Trophoblast cell (in vitro differentiated cells and primary cell): ENCODE measurements at regions not wholly inside any gene's neighbourhood (a gene's known extent, or its start where the extent isn't known, plus 50 kb on each side); places are given as distances from the start of the nearest gene placed in this dataset.
A peak's percentile ranks its signal among the peaks of the same experiment; 100 is the strongest.

ENCODE experiments used
- DNase-seq, 2 donors: peaks; one replicate each; pipeline ENCODE4 v3.0.0-alpha.2; 2016
- H2AFZ ChIP-seq: 2 replicates; pipeline ENCODE4 v1.6.1; 2013; ENCODE audit warnings: low read length, moderate library complexity, mild to moderate bottlenecking; ENCODE audit not compliant: insufficient read depth, poor library complexity
- H2AK5ac ChIP-seq: 2 replicates; pipeline ENCODE4 v1.6.1; 2013; ENCODE audit warnings: mild to moderate bottlenecking, low read length
- H2BK120ac ChIP-seq: 2 replicates; pipeline ENCODE4 v1.6.1; 2013; ENCODE audit warnings: low read length, mild to moderate bottlenecking, moderate library complexity; ENCODE audit not compliant: insufficient read depth, poor library complexity
- H2BK12ac ChIP-seq: 2 replicates; pipeline ENCODE4 v1.6.1; 2013; ENCODE audit warnings: mild to moderate bottlenecking, low read length, moderate library complexity
- H2BK5ac ChIP-seq: 2 replicates; pipeline ENCODE4 v1.6.1; 2013; ENCODE audit warnings: low read length, low read depth, moderate library complexity, mild to moderate bottlenecking; ENCODE audit not compliant: poor library complexity
- H3K14ac ChIP-seq: 2 replicates; pipeline ENCODE4 v1.6.1; 2013; ENCODE audit warnings: mild to moderate bottlenecking, low read length
- H3K18ac ChIP-seq: 2 replicates; pipeline ENCODE4 v1.6.1; 2013; ENCODE audit warnings: mild to moderate bottlenecking, low read length
- H3K23ac ChIP-seq: 2 replicates; pipeline ENCODE4 v1.6.1; 2013; ENCODE audit warnings: low read length
- H3K27ac ChIP-seq: 2 replicates; pipeline ENCODE4 v1.5.1; 2013; ENCODE audit warnings: low read depth, mild to moderate bottlenecking, inconsistent platforms, low read length, moderate library complexity
- H3K27me3 ChIP-seq: 2 replicates; pipeline ENCODE4 v1.6.1; 2013; ENCODE audit warnings: inconsistent platforms, mild to moderate bottlenecking, low read length, moderate library complexity; ENCODE audit not compliant: insufficient read depth
- H3K36me3 ChIP-seq, 2 experiments: 1 replicate in 1 of 2; 2 replicates in 1 of 2; pipeline ENCODE4 v1.6.1; 2013; ENCODE audit warnings: low read length in 2 of 2, mild to moderate bottlenecking in 2 of 2, moderate library complexity in 1 of 2; ENCODE audit not compliant: insufficient read depth in 2 of 2, control insufficient read depth in 1 of 2
- H3K4ac ChIP-seq: 2 replicates; pipeline ENCODE4 v1.6.1; 2013; ENCODE audit warnings: low read depth, mild to moderate bottlenecking, low read length, moderate library complexity
- H3K4me1 ChIP-seq, 2 experiments: 1 replicate in 1 of 2; 2 replicates in 1 of 2; pipeline ENCODE4 v1.6.1; 2013; ENCODE audit warnings: low read length in 2 of 2, mild to moderate bottlenecking in 2 of 2, moderate library complexity in 1 of 2; ENCODE audit not compliant: insufficient read depth in 2 of 2, control insufficient read depth in 1 of 2
- H3K4me2 ChIP-seq: 2 replicates; pipeline ENCODE4 v1.6.1; 2013; ENCODE audit warnings: inconsistent platforms, mild to moderate bottlenecking, low read length, moderate library complexity
- H3K4me3 ChIP-seq: 2 replicates; pipeline ENCODE4 v1.5.1; 2013; ENCODE audit warnings: mild to moderate bottlenecking, low read depth, low read length, inconsistent platforms
- H3K79me1 ChIP-seq: one replicate; pipeline ENCODE4 v1.6.1; 2013; ENCODE audit warnings: low read length
- H3K79me2 ChIP-seq: 2 replicates; pipeline ENCODE4 v1.6.1; 2013; ENCODE audit warnings: low read length, mild to moderate bottlenecking; ENCODE audit not compliant: control insufficient read depth, insufficient read depth, poor library complexity
- H3K9ac ChIP-seq: 2 replicates; pipeline ENCODE4 v1.6.1; 2013; ENCODE audit warnings: mild to moderate bottlenecking, low read length
- H3K9me3 ChIP-seq: 2 replicates; pipeline ENCODE4 v1.6.1; 2013; ENCODE audit warnings: low read depth, mild to moderate bottlenecking, control low read depth, inconsistent platforms, low read length; ENCODE audit not compliant: insufficient read depth
- H4K12ac ChIP-seq: 2 replicates; pipeline ENCODE4 v1.6.1; 2013; ENCODE audit warnings: low read depth, mild to moderate bottlenecking, low read length, moderate library complexity
- H4K8ac ChIP-seq: 2 replicates; pipeline ENCODE4 v1.6.1; 2013; ENCODE audit warnings: low read depth, mild to moderate bottlenecking, low read length, moderate library complexity
- H4K91ac ChIP-seq: one replicate; pipeline ENCODE4 v1.6.1; 2013; ENCODE audit warnings: low read depth, mild to moderate bottlenecking, low read length, moderate library complexity
- WGBS: extraction: QIAGEN DNeasy Blood & Tissue Kit; methylation state at CpG from one replicate; pipeline ENCODE4 v1.1.7; 2013; ENCODE audit warnings: missing lambda C conversion rate; ENCODE audit not compliant: insufficient read length, insufficient coverage; ENCODE audit errors: extremely low coverage; 5-methylcytosine and 5-hydroxymethylcytosine counted together

- no peak overlapping the region for H4K12ac ChIP-seq
- H2BK120ac ChIP-seq: no peak overlapping the region
- H2BK5ac ChIP-seq: no peak overlapping the region
- peak overlapping the region; percentile 28 for H2BK12ac ChIP-seq
- H3K18ac ChIP-seq: no peak overlapping the region
- DNase-seq: peak in 1 of 2 donors; percentile 32
- no peak overlapping the region for H3K23ac ChIP-seq
- no CpG with 5 or more reads among the region's 1 CpG for WGBS
- H4K8ac ChIP-seq: no peak overlapping the region
- H3K9ac ChIP-seq: no peak overlapping the region
- peak overlapping the region; percentile 15 for H3K27ac ChIP-seq
- no peak overlapping the region for H3K4me3 ChIP-seq
- H3K36me3 ChIP-seq: no peaks in the 10 kb centered on the region
- no peak overlapping the region for H2AK5ac ChIP-seq
- no peaks in the 10 kb centered on the region for H3K79me2 ChIP-seq
- H3K79me1 ChIP-seq: no peaks in the 10 kb centered on the region
- H3K4me2 ChIP-seq: no peak overlapping the region
- H3K9me3 ChIP-seq: no peaks in the 10 kb centered on the region
- H3K4me1 ChIP-seq: peaks cover 0 to 5% of the 10 kb centered on the region in 2 experiments
- no peak overlapping the region for H3K4ac ChIP-seq
- H3K14ac ChIP-seq: no peak overlapping the region
- no peaks in the 10 kb centered on the region for H3K27me3 ChIP-seq
- H4K91ac ChIP-seq: no peak overlapping the region
- H2AFZ ChIP-seq: no peak overlapping the region
Observed at GRCh38 chr13:47845981-47846380, 155.1 kb downstream of the SUCLA2 start.

- Histone ChIP-seq H4K8ac (no peak overlapping the region), H2BK5ac (no peak overlapping the region)
Observed at GRCh38 chr13:47843005-47843404, 158.1 kb downstream of the SUCLA2 start.

GRCh38 chr13:47841151-47841550, 159.9 kb downstream of the SUCLA2 start:
- H3K9ac ChIP-seq: no peak overlapping the region
- WGBS: no CpG with 5 or more reads among the region's 4 CpGs

More at GRCh38 chr13:47843005-47843404, 158.1 kb downstream of the SUCLA2 start:
- H3K18ac ChIP-seq: no peak overlapping the region
- no peak overlapping the region for H3K14ac ChIP-seq
- H2AFZ ChIP-seq: no peak overlapping the region
- no peak overlapping the region for H3K4me3 ChIP-seq
- H2AK5ac ChIP-seq: no peak overlapping the region
- no peaks in the 10 kb centered on the region for H3K79me2 ChIP-seq
- H3K27ac ChIP-seq: no peak overlapping the region
- H2BK120ac ChIP-seq: no peak overlapping the region
- H3K9me3 ChIP-seq: no peaks in the 10 kb centered on the region
- H3K79me1 ChIP-seq: no peaks in the 10 kb centered on the region
- H4K12ac ChIP-seq: no peak overlapping the region
- H3K4me2 ChIP-seq: no peak overlapping the region
- no peak overlapping the region for H3K4ac ChIP-seq
- WGBS: no CpG with 5 or more reads among the region's 4 CpGs
- H3K9ac ChIP-seq: no peak overlapping the region
- H2BK12ac ChIP-seq: no peak overlapping the region
- no peak overlapping the region for H3K23ac ChIP-seq
- H3K4me1 ChIP-seq: peaks cover 1 to 6% of the 10 kb centered on the region in 2 experiments
- no peaks in the 10 kb centered on the region for H3K36me3 ChIP-seq
- no peak for DNase-seq
- no peak overlapping the region for H4K91ac ChIP-seq
- no peaks in the 10 kb centered on the region for H3K27me3 ChIP-seq

GRCh38 chr13:47837906-47838305, 163.2 kb downstream of the SUCLA2 start:
- H3K18ac ChIP-seq: no peak overlapping the region
- no peak overlapping the region for H3K14ac ChIP-seq
- H3K9me3 ChIP-seq: no peaks in the 10 kb centered on the region
- no peak overlapping the region for H3K9ac ChIP-seq
- no peaks in the 10 kb centered on the region for H3K36me3 ChIP-seq
- no peaks in the 10 kb centered on the region for H3K79me1 ChIP-seq
- H2BK120ac ChIP-seq: no peak overlapping the region
- H3K4me1 ChIP-seq: peaks cover 4% of the 10 kb centered on the region in 2 experiments
- H2AK5ac ChIP-seq: no peak overlapping the region
- no peak overlapping the region for H4K8ac ChIP-seq
- H2BK5ac ChIP-seq: no peak overlapping the region
- no peak overlapping the region for H4K12ac ChIP-seq
- H3K23ac ChIP-seq: no peak overlapping the region
- DNase-seq: peak in 1 of 2 donors; percentile 46
- H3K4ac ChIP-seq: no peak overlapping the region
- no peaks in the 10 kb centered on the region for H3K27me3 ChIP-seq
- H2AFZ ChIP-seq: no peak overlapping the region
- no peak overlapping the region for H3K4me2 ChIP-seq
- no peak overlapping the region for H3K27ac ChIP-seq
- no peaks in the 10 kb centered on the region for H3K79me2 ChIP-seq
- H2BK12ac ChIP-seq: no peak overlapping the region
- no peak overlapping the region for H4K91ac ChIP-seq
- no CpG with 5 or more reads among the region's 4 CpGs for WGBS
- H3K4me3 ChIP-seq: no peak overlapping the region

More at GRCh38 chr13:47841151-47841550, 159.9 kb downstream of the SUCLA2 start:
- H3K27ac ChIP-seq: no peak overlapping the region
- no peak for DNase-seq
- no peak overlapping the region for H4K91ac ChIP-seq
- no peak overlapping the region for H2BK120ac ChIP-seq
- no peak overlapping the region for H3K14ac ChIP-seq
- H3K79me2 ChIP-seq: no peaks in the 10 kb centered on the region
- no peaks in the 10 kb centered on the region for H3K36me3 ChIP-seq
- no peak overlapping the region for H4K12ac ChIP-seq
- H2BK12ac ChIP-seq: no peak overlapping the region
- no peak overlapping the region for H2AFZ ChIP-seq
- no peaks in the 10 kb centered on the region for H3K27me3 ChIP-seq
- no peaks in the 10 kb centered on the region for H3K79me1 ChIP-seq
- no peak overlapping the region for H4K8ac ChIP-seq
- no peak overlapping the region for H3K4ac ChIP-seq
- no peak overlapping the region for H3K4me2 ChIP-seq
- H3K4me1 ChIP-seq: peaks cover 4 to 7% of the 10 kb centered on the region in 2 experiments
- H3K4me3 ChIP-seq: no peak overlapping the region
- H2BK5ac ChIP-seq: no peak overlapping the region
- no peak overlapping the region for H3K23ac ChIP-seq
- no peak overlapping the region for H2AK5ac ChIP-seq
- no peaks in the 10 kb centered on the region for H3K9me3 ChIP-seq
- no peak overlapping the region for H3K18ac ChIP-seq
